HCT116 (cell line): ENCODE measurements at regions not wholly inside any gene's neighbourhood (a gene's known extent, or its start where the extent isn't known, plus 50 kb on each side); places are given as distances from the start of the nearest gene placed in this dataset.

ENCODE experiments used
- ATAC-seq: fragments of 200-7000 bp; cut with Tn5 transposase; 2 replicates; pipeline ENCODE4 v1.9.1; 2020; ENCODE audit warnings: mild to moderate bottlenecking, moderate library complexity
- BruUV-seq: library from RNA; stranded (reverse); fragments of 400-500 nt; replicated peaks from 2 replicates; lab custom pipeline; 2021; lab: Mats Ljungman, UMichigan
- CTCF ChIA-PET: fragments of 300-600 bp; sonication (Branson Sonifier 250); formaldehyde crosslinking; loops from one replicate; lab custom pipeline; 2021; ENCODE audit warnings: antibody characterized with exemption; lab: Charles Lee
- POLR2A ChIA-PET: fragments of 300-600, 350-600 bp; sonication (Branson Sonifier 250); formaldehyde crosslinking; loops from one replicate; lab custom pipeline; 2021; ENCODE audit warnings: antibody characterized with exemption; lab: Charles Lee
- RAD21 ChIA-PET, 2 experiments: fragments of 300-600 bp; sonication (Branson Sonifier 250); formaldehyde crosslinking; loops; one replicate each; lab custom pipeline; 2023; ENCODE audit warnings: low total read pairs in 2 of 2; ENCODE audit not compliant: uncharacterized antibody in 2 of 2, unreplicated experiment in 2 of 2, low non-redundant PET in 1 of 2; lab: Charles Lee
- DNase-seq: peaks from one replicate; pipeline ENCODE4 v3.0.0-alpha.2; 2010; ENCODE audit warnings: low read depth, low spot score
- H2AFZ ChIP-seq: fragments of 200-600 bp; shearing (Covaris generic), sonication (generic); 2 replicates; pipeline ENCODE4 v1.6.1; 2017; ENCODE audit warnings: low read depth, mixed run types, mixed read lengths, antibody characterized with exemption, low read length; ENCODE audit not compliant: poor library complexity, severe bottlenecking
- H3K27ac ChIP-seq: 2 replicates; pipeline ENCODE4 v1.5.1; 2012; ENCODE audit warnings: low read depth, low read length
- H3K27me3 ChIP-seq: fragments of 200-600 bp; sonication (generic); 2 replicates; pipeline ENCODE4 v1.6.1; 2016; ENCODE audit warnings: mixed run types, low read length, mixed read lengths; ENCODE audit not compliant: insufficient read depth
- H3K36me3 ChIP-seq, 2 experiments: fragments of 200-500 bp in 1 of 2; fragments of 200-600 bp in 1 of 2; sonication (Bioruptor generic) in 1 of 2; sonication (generic) in 1 of 2; 2 replicates each; pipeline versions ENCODE4 v1.5.1 to v1.6.1; 2014 to 2016; ENCODE audit warnings: low read length in 2 of 2, inconsistent platforms in 1 of 2, mixed read lengths in 1 of 2, mixed run types in 1 of 2; ENCODE audit not compliant: insufficient read depth in 2 of 2, control insufficient read depth in 1 of 2
- H3K4me1 ChIP-seq, 2 experiments: fragments of 200-600 bp in 1 of 2; sonication (generic) in 1 of 2; 2 replicates each; pipeline versions ENCODE4 v1.5.1 to v1.6.1; 2012 to 2017; ENCODE audit warnings: low read length in 2 of 2, inconsistent platforms in 1 of 2, mild to moderate bottlenecking in 1 of 2, mixed read lengths in 1 of 2, mixed run types in 1 of 2, moderate library complexity in 1 of 2; ENCODE audit not compliant: insufficient read depth in 2 of 2, control insufficient read depth in 1 of 2
- H3K4me2 ChIP-seq: fragments of 200-600 bp; sonication (generic); 2 replicates; pipeline ENCODE4 v1.6.1; 2017; ENCODE audit warnings: mixed run types, low read length, mixed read lengths
- H3K4me3 ChIP-seq, 2 experiments: fragments of 200-600 bp in 1 of 2; sonication (generic) in 1 of 2; replicated peaks in 1 of 2; 2 replicates each; pipeline ENCODE4 v1.5.1; 2011 to 2016; ENCODE audit warnings: low read length in 2 of 2, control low read depth in 1 of 2, low read depth in 1 of 2, mild to moderate bottlenecking in 1 of 2, mixed read lengths in 1 of 2, mixed run types in 1 of 2
- H3K79me2 ChIP-seq: fragments of 200-600 bp; sonication (generic); 2 replicates; pipeline ENCODE4 v1.6.1; 2017; ENCODE audit warnings: mild to moderate bottlenecking, mixed run types, low read length, moderate library complexity, mixed read lengths; ENCODE audit not compliant: insufficient read depth
- H3K9ac ChIP-seq: fragments of 200-600 bp; sonication (generic); 2 replicates; pipeline ENCODE4 v1.6.1; 2016; ENCODE audit warnings: low read length, mixed read lengths
- H3K9me2 ChIP-seq: fragments of 200-600 bp; sonication (generic), shearing (Covaris generic); 2 replicates; pipeline ENCODE4 v1.6.1; 2017; ENCODE audit warnings: mixed run types, mild to moderate bottlenecking, moderate library complexity; ENCODE audit not compliant: insufficient read depth
- H3K9me3 ChIP-seq, 2 experiments: fragments of 200-500 bp in 1 of 2; fragments of 200-600 bp in 1 of 2; sonication (Bioruptor generic) in 1 of 2; sonication (generic) in 1 of 2; 2 replicates each; pipeline ENCODE4 v1.6.1; 2014 to 2017; ENCODE audit warnings: low read length in 2 of 2, mixed read lengths in 2 of 2, inconsistent platforms in 1 of 2, low read depth in 1 of 2, mild to moderate bottlenecking in 1 of 2, mixed run types in 1 of 2, moderate library complexity in 1 of 2; ENCODE audit not compliant: control insufficient read depth in 1 of 2, insufficient read depth in 1 of 2
- H4K20me1 ChIP-seq: fragments of 200-600 bp; sonication (generic), shearing (Covaris generic); 2 replicates; pipeline ENCODE4 v1.6.1; 2017; ENCODE audit warnings: mixed run types, mild to moderate bottlenecking, moderate library complexity; ENCODE audit not compliant: insufficient read depth
- CBX3 ChIP-seq: IDR thresholded peaks from 2 replicates; pipeline ENCODE4 v1.6.1; 2012; ENCODE audit warnings: low read depth
- ELF1 ChIP-seq: IDR thresholded peaks from 2 replicates; pipeline ENCODE4 v1.6.1; 2012; ENCODE audit warnings: low read depth, borderline replicate concordance
- EZH2 ChIP-seq: fragments of 200-600 bp; sonication (generic); IDR thresholded peaks from 2 replicates; pipeline ENCODE4 v1.6.1; 2017; ENCODE audit warnings: antibody characterized with exemption, mixed run types
- EZH2phosphoT487 ChIP-seq: fragments of 200-600 bp; IDR thresholded peaks from 2 replicates; pipeline ENCODE4 v1.6.1; 2018; ENCODE audit warnings: antibody characterized with exemption, borderline replicate concordance
- FOSL1 ChIP-seq: IDR thresholded peaks from 2 replicates; pipeline ENCODE4 v1.6.1; 2012; ENCODE audit warnings: low read depth
- JUND ChIP-seq: IDR thresholded peaks from 2 replicates; pipeline ENCODE4 v1.6.1; 2012
- POLR2A ChIP-seq: IDR thresholded peaks from 2 replicates; pipeline ENCODE4 v1.7.0; 2011; ENCODE audit warnings: borderline replicate concordance; ENCODE audit not compliant: insufficient read depth, insufficient read length; ENCODE audit errors: extremely low read depth
- POLR2AphosphoS5 ChIP-seq: IDR thresholded peaks from 2 replicates; pipeline ENCODE4 v1.6.1; 2011; ENCODE audit warnings: mild to moderate bottlenecking, low read depth, low read length, moderate library complexity
- RAD21 ChIP-seq: IDR thresholded peaks from 2 replicates; pipeline ENCODE4 v1.6.1; 2012; ENCODE audit warnings: low read depth, mild to moderate bottlenecking
- SIN3A ChIP-seq: IDR thresholded peaks from 2 replicates; pipeline ENCODE4 v1.6.1; 2012; ENCODE audit warnings: low read depth
- SRF ChIP-seq: IDR thresholded peaks from 2 replicates; pipeline ENCODE4 v1.6.1; 2012; ENCODE audit warnings: low read depth
- TCF7L2 ChIP-seq: IDR thresholded peaks from 2 replicates; pipeline ENCODE4 v1.7.0; 2011; ENCODE audit warnings: borderline replicate concordance, inconsistent platforms; ENCODE audit not compliant: insufficient read depth, insufficient read length; ENCODE audit errors: extremely low read depth
- ZFX ChIP-seq: fragments of 450-650 bp; IDR thresholded peaks from 2 replicates; pipeline ENCODE4 v1.6.1; 2017
- intact Hi-C: fragments of 100-400 bp; cut with micrococcal nuclease; formaldehyde crosslinking; loops from 2 replicates; pipeline ENCODE4 v1.10.0; 2022
- TF ChIP-seq, protein P1 (sequence below): IDR thresholded peaks from 2 replicates; pipeline ENCODE4 v1.6.1; 2011; ENCODE audit warnings: mild to moderate bottlenecking, low read length, moderate library complexity; ENCODE audit not compliant: insufficient replicate concordance; ENCODE audit errors: extremely low read depth
- TF ChIP-seq, protein P2 (sequence below): IDR thresholded peaks from 2 replicates; pipeline ENCODE4 v1.6.1; 2012
- TF ChIP-seq, protein P3 (sequence below): IDR thresholded peaks from 2 replicates; pipeline ENCODE4 v1.6.1; 2012; ENCODE audit warnings: low read depth

DNA sequence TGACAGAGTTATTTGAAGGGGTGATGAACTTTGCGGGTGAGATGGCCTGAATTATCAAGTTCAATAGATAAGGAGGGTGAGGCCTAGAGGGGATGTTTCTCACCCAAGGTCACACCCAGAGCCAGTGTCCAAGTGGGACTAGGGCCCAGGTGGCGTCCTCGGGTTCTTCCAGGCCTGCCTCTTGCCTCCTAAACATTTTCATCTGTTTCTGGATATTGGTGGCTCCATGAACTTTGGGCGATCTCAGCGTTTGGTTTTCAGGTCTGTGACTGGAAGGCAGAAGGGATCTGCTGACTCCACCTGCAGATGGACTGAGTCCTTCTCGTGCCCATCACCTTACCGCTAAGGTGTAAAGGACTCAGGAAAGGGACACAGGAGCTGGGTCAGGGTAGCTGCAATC, 137.3 kb downstream of the DDX1 start:
- no peak overlapping the region for H3K4me3 ChIP-seq
- TF ChIP-seq TCF7L2 (no peak), SRF (no peak), SIN3A (no peak), RAD21 (no peak), JUND (no peak), ELF1 (no peak), POLR2AphosphoS5 (no peak), ZFX (no peak), POLR2A (no peak), FOSL1 (no peak), CBX3 (no peak), EZH2phosphoT487 (no peak), EZH2 (no peak)
- TF ChIP-seq, protein P1, sequence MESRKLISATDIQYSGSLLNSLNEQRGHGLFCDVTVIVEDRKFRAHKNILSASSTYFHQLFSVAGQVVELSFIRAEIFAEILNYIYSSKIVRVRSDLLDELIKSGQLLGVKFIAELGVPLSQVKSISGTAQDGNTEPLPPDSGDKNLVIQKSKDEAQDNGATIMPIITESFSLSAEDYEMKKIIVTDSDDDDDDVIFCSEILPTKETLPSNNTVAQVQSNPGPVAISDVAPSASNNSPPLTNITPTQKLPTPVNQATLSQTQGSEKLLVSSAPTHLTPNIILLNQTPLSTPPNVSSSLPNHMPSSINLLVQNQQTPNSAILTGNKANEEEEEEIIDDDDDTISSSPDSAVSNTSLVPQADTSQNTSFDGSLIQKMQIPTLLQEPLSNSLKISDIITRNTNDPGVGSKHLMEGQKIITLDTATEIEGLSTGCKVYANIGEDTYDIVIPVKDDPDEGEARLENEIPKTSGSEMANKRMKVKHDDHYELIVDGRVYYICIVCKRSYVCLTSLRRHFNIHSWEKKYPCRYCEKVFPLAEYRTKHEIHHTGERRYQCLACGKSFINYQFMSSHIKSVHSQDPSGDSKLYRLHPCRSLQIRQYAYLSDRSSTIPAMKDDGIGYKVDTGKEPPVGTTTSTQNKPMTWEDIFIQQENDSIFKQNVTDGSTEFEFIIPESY, result no peak
- TF ChIP-seq, protein P2, sequence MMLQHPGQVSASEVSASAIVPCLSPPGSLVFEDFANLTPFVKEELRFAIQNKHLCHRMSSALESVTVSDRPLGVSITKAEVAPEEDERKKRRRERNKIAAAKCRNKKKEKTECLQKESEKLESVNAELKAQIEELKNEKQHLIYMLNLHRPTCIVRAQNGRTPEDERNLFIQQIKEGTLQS, result no peak
- TF ChIP-seq, protein P3, sequence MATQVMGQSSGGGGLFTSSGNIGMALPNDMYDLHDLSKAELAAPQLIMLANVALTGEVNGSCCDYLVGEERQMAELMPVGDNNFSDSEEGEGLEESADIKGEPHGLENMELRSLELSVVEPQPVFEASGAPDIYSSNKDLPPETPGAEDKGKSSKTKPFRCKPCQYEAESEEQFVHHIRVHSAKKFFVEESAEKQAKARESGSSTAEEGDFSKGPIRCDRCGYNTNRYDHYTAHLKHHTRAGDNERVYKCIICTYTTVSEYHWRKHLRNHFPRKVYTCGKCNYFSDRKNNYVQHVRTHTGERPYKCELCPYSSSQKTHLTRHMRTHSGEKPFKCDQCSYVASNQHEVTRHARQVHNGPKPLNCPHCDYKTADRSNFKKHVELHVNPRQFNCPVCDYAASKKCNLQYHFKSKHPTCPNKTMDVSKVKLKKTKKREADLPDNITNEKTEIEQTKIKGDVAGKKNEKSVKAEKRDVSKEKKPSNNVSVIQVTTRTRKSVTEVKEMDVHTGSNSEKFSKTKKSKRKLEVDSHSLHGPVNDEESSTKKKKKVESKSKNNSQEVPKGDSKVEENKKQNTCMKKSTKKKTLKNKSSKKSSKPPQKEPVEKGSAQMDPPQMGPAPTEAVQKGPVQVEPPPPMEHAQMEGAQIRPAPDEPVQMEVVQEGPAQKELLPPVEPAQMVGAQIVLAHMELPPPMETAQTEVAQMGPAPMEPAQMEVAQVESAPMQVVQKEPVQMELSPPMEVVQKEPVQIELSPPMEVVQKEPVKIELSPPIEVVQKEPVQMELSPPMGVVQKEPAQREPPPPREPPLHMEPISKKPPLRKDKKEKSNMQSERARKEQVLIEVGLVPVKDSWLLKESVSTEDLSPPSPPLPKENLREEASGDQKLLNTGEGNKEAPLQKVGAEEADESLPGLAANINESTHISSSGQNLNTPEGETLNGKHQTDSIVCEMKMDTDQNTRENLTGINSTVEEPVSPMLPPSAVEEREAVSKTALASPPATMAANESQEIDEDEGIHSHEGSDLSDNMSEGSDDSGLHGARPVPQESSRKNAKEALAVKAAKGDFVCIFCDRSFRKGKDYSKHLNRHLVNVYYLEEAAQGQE, result no peak
- H3K27ac ChIP-seq, result no peak overlapping the region
- no peaks in the 10 kb centered on the region for H3K9me3 ChIP-seq
- no peaks in the 10 kb centered on the region for H3K79me2 ChIP-seq
- no peaks in the 10 kb centered on the region for H4K20me1 ChIP-seq
- ChIA-PET RAD21 (no interaction called here), CTCF (no interaction called here), POLR2A (no interaction called here)
- no peak overlapping the region for H3K9ac ChIP-seq
- no peak for ATAC-seq
- H3K4me1 ChIP-seq, result peaks cover 13% of the 10 kb centered on the region in 2 experiments
- no peak for DNase-seq
- peaks cover 47% of the 10 kb centered on the region for H3K27me3 ChIP-seq
- H3K9me2 ChIP-seq, result no peaks in the 10 kb centered on the region
- H3K36me3 ChIP-seq, result no peaks in the 10 kb centered on the region
- intact Hi-C loops, result no loop called here
- H2AFZ ChIP-seq, result no peak overlapping the region
- no peak overlapping the region for H3K4me2 ChIP-seq
- BruUV-seq, result no TSS peak
